HEK293 (cell line): ENCODE measurements at regions not wholly inside any gene's neighbourhood (a gene's known extent, or its start where the extent isn't known, plus 50 kb on each side); places are given as distances from the start of the nearest gene placed in this dataset.

ENCODE experiments used
- SETDB1 ChIP-seq: IDR thresholded peaks from one replicate; pipeline ENCODE4 v1.6.1; 2017; ENCODE audit warnings: mild to moderate bottlenecking, low read length, moderate library complexity, mixed read lengths; ENCODE audit not compliant: insufficient read length
- ZBTB7A ChIP-seq: fragments of 450-650 bp; formaldehyde crosslinking; IDR thresholded peaks from 2 replicates; pipeline ENCODE4 v1.5.1; 2016; ENCODE audit warnings: low read depth, missing biosample characterization, missing genetic modification characterization
- ZNF350 ChIP-seq: fragments of 450-650 bp; formaldehyde crosslinking; IDR thresholded peaks from 2 replicates; pipeline ENCODE4 v1.5.0; 2017; ENCODE audit warnings: missing biosample characterization, mild to moderate bottlenecking, missing genetic modification characterization
- ZNF416 ChIP-seq: fragments of 450-650 bp; formaldehyde crosslinking; IDR thresholded peaks from 2 replicates; pipeline ENCODE4 v1.5.1; 2016; ENCODE audit warnings: missing biosample characterization, missing genetic modification characterization
- ZNF610 ChIP-seq: fragments of 450-650 bp; formaldehyde crosslinking; IDR thresholded peaks from 2 replicates; pipeline ENCODE4 v1.5.1; 2016; ENCODE audit warnings: missing biosample characterization, missing genetic modification characterization, borderline replicate concordance
- ZNF747 ChIP-seq: fragments of 450-650 bp; formaldehyde crosslinking; IDR thresholded peaks from 2 replicates; pipeline ENCODE4 v1.5.1; 2016; ENCODE audit warnings: missing biosample characterization, missing genetic modification characterization
- ZNF785 ChIP-seq: fragments of 450-650 bp; formaldehyde crosslinking; IDR thresholded peaks from 2 replicates; pipeline ENCODE4 v1.5.1; 2016; ENCODE audit warnings: missing biosample characterization, missing genetic modification characterization
- ZXDB ChIP-seq: fragments of 450-650 bp; formaldehyde crosslinking; IDR thresholded peaks from 2 replicates; pipeline ENCODE4 v1.5.1; 2016; ENCODE audit warnings: missing biosample characterization, missing genetic modification characterization
- TF ChIP-seq, protein P1 (sequence below): fragments of 450-650 bp; formaldehyde crosslinking; IDR thresholded peaks from 2 replicates; pipeline ENCODE4 v1.5.1; 2016; ENCODE audit warnings: missing biosample characterization, missing genetic modification characterization
- TF ChIP-seq, protein P2 (sequence below): fragments of 450-650 bp; formaldehyde crosslinking; IDR thresholded peaks from 2 replicates; pipeline ENCODE4 v1.5.1; 2016; ENCODE audit warnings: missing biosample characterization, missing genetic modification characterization
- TF ChIP-seq, protein P3 (sequence below): fragments of 450-650 bp; formaldehyde crosslinking; IDR thresholded peaks from 2 replicates; pipeline ENCODE4 v1.5.1; 2016; ENCODE audit warnings: missing biosample characterization, missing genetic modification characterization, low read depth
- TF ChIP-seq, protein P4 (sequence below): fragments of 450-650 bp; formaldehyde crosslinking; IDR thresholded peaks from 2 replicates; pipeline ENCODE4 v1.5.1; 2017; ENCODE audit warnings: missing biosample characterization, missing genetic modification characterization
- TF ChIP-seq, protein P5 (sequence below): fragments of 450-650 bp; formaldehyde crosslinking; IDR thresholded peaks from 2 replicates; pipeline ENCODE4 v1.5.1; 2016; ENCODE audit warnings: missing biosample characterization, missing genetic modification characterization

DNA sequence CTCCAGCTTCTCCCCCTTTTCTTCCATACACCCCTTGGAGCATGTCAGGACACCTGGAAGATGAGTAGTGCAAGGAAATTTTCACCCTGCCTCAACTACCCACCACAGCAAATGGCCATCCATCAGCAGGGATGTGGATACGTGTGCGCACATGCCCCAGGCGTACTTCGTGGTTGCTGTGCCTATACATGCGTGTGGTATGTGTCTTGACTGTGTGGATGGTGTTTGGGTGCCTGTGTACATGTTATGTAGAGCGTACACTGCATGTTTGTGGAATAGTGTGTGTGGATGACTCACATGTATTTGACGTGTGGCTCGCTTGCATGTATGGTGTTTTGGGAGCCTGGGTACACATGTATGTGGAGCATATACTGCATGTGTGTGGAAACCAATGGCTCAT is 158.5 kb downstream of the RRAGC start:
- TF ChIP-seq, protein P1, sequence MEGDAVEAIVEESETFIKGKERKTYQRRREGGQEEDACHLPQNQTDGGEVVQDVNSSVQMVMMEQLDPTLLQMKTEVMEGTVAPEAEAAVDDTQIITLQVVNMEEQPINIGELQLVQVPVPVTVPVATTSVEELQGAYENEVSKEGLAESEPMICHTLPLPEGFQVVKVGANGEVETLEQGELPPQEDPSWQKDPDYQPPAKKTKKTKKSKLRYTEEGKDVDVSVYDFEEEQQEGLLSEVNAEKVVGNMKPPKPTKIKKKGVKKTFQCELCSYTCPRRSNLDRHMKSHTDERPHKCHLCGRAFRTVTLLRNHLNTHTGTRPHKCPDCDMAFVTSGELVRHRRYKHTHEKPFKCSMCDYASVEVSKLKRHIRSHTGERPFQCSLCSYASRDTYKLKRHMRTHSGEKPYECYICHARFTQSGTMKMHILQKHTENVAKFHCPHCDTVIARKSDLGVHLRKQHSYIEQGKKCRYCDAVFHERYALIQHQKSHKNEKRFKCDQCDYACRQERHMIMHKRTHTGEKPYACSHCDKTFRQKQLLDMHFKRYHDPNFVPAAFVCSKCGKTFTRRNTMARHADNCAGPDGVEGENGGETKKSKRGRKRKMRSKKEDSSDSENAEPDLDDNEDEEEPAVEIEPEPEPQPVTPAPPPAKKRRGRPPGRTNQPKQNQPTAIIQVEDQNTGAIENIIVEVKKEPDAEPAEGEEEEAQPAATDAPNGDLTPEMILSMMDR (tag by site-specific recombination), result no peak
- TF ChIP-seq ZNF785 (no peak), ZBTB7A (tag by site-specific recombination) (no peak), ZNF610 (tag by site-specific recombination) (no peak), ZNF416 (tag by site-specific recombination) (no peak), SETDB1 (no peak), ZNF747 (tag by site-specific recombination) (no peak), ZXDB (tag by site-specific recombination) (no peak), ZNF350 (no peak)
- TF ChIP-seq, protein P2, sequence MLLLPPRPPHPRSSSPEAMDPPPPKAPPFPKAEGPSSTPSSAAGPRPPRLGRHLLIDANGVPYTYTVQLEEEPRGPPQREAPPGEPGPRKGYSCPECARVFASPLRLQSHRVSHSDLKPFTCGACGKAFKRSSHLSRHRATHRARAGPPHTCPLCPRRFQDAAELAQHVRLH (tag by site-specific recombination), result no peak
- TF ChIP-seq, protein P3, sequence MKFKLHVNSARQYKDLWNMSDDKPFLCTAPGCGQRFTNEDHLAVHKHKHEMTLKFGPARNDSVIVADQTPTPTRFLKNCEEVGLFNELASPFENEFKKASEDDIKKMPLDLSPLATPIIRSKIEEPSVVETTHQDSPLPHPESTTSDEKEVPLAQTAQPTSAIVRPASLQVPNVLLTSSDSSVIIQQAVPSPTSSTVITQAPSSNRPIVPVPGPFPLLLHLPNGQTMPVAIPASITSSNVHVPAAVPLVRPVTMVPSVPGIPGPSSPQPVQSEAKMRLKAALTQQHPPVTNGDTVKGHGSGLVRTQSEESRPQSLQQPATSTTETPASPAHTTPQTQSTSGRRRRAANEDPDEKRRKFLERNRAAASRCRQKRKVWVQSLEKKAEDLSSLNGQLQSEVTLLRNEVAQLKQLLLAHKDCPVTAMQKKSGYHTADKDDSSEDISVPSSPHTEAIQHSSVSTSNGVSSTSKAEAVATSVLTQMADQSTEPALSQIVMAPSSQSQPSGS (tag by site-specific recombination), result no peak
- TF ChIP-seq, protein P4, sequence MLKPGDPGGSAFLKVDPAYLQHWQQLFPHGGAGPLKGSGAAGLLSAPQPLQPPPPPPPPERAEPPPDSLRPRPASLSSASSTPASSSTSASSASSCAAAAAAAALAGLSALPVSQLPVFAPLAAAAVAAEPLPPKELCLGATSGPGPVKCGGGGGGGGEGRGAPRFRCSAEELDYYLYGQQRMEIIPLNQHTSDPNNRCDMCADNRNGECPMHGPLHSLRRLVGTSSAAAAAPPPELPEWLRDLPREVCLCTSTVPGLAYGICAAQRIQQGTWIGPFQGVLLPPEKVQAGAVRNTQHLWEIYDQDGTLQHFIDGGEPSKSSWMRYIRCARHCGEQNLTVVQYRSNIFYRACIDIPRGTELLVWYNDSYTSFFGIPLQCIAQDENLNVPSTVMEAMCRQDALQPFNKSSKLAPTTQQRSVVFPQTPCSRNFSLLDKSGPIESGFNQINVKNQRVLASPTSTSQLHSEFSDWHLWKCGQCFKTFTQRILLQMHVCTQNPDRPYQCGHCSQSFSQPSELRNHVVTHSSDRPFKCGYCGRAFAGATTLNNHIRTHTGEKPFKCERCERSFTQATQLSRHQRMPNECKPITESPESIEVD (tag by site-specific recombination), result no peak
- TF ChIP-seq, protein P5, sequence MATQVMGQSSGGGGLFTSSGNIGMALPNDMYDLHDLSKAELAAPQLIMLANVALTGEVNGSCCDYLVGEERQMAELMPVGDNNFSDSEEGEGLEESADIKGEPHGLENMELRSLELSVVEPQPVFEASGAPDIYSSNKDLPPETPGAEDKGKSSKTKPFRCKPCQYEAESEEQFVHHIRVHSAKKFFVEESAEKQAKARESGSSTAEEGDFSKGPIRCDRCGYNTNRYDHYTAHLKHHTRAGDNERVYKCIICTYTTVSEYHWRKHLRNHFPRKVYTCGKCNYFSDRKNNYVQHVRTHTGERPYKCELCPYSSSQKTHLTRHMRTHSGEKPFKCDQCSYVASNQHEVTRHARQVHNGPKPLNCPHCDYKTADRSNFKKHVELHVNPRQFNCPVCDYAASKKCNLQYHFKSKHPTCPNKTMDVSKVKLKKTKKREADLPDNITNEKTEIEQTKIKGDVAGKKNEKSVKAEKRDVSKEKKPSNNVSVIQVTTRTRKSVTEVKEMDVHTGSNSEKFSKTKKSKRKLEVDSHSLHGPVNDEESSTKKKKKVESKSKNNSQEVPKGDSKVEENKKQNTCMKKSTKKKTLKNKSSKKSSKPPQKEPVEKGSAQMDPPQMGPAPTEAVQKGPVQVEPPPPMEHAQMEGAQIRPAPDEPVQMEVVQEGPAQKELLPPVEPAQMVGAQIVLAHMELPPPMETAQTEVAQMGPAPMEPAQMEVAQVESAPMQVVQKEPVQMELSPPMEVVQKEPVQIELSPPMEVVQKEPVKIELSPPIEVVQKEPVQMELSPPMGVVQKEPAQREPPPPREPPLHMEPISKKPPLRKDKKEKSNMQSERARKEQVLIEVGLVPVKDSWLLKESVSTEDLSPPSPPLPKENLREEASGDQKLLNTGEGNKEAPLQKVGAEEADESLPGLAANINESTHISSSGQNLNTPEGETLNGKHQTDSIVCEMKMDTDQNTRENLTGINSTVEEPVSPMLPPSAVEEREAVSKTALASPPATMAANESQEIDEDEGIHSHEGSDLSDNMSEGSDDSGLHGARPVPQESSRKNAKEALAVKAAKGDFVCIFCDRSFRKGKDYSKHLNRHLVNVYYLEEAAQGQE, result no peak
